ENCODE measurements at regions not wholly inside any gene's neighbourhood (a gene's known extent, or its start where the extent isn't known, plus 50 kb on each side); places are given as distances from the start of the nearest gene placed in this dataset.

- no peak overlapping the region for H3K27ac Mint-ChIP-seq (ENCODE audit: low read depth, unreplicated experiment)
- TF ChIP-seq CTCF (IDR thresholded peaks at IDR 0.05; ENCODE audit: unreplicated experiment): no peak
- DNase-seq (ENCODE audit: unreplicated experiment): no peak
- H3K9me3 Mint-ChIP-seq (ENCODE audit: unreplicated experiment): no peaks in the 10 kb centered on the region
- H3K4me3 Mint-ChIP-seq (ENCODE audit: unreplicated experiment): no peak overlapping the region
- no peaks in the 10 kb centered on the region for H3K4me1 Mint-ChIP-seq (ENCODE audit: insufficient read depth, unreplicated experiment)
- no peaks in the 10 kb centered on the region for H3K36me3 Mint-ChIP-seq (ENCODE audit: insufficient read depth, unreplicated experiment)
- peaks cover 48% of the 10 kb centered on the region for H3K27me3 Mint-ChIP-seq (ENCODE audit: insufficient read depth, unreplicated experiment)
- CTCF ChIA-PET: no interaction called here
- POLR2A ChIA-PET: interaction anchor here (0.6 kb wide), 1 partner anchor 190 kb away, joined by 4 read pairs; no protein-coding TSS in a partner anchor
- BruUV-seq (replicated peaks): no TSS peak
- intact Hi-C loops (cut with micrococcal nuclease): no loop called here
Observed at GRCh38 chr3:168269001-168269400, 173.3 kb upstream of the GOLIM4 start.

- TF ChIP-seq CTCF (IDR thresholded peaks at IDR 0.05; ENCODE audit: unreplicated experiment): no peak
- Mint-ChIP-seq H3K36me3 (ENCODE audit: insufficient read depth, unreplicated experiment) (no peaks in the 10 kb centered on the region), H3K27ac (ENCODE audit: low read depth, unreplicated experiment) (no peak overlapping the region), H3K4me3 (ENCODE audit: unreplicated experiment) (no peak overlapping the region), H3K4me1 (ENCODE audit: insufficient read depth, unreplicated experiment) (no peaks in the 10 kb centered on the region), H3K27me3 (ENCODE audit: insufficient read depth, unreplicated experiment) (peaks cover 48% of the 10 kb centered on the region), H3K9me3 (ENCODE audit: unreplicated experiment) (no peaks in the 10 kb centered on the region)
- intact Hi-C loops (cut with micrococcal nuclease): no loop called here
- DNase-seq (ENCODE audit: unreplicated experiment): no peak
- POLR2A ChIA-PET: no interaction called here
- BruUV-seq (replicated peaks): no TSS peak
- CTCF ChIA-PET: no interaction called here
Observed at GRCh38 chr3:168267179-168267578, 171.5 kb upstream of the GOLIM4 start.

GRCh38 chr3:168266335-168266734 is 170.6 kb upstream of the GOLIM4 start:
- POLR2A ChIA-PET: no interaction called here
- H3K36me3 Mint-ChIP-seq (ENCODE audit: insufficient read depth, unreplicated experiment): no peaks in the 10 kb centered on the region
- TF ChIP-seq CTCF (IDR thresholded peaks at IDR 0.05; ENCODE audit: unreplicated experiment): no peak
- H3K9me3 Mint-ChIP-seq (ENCODE audit: unreplicated experiment): no peaks in the 10 kb centered on the region
- no peak overlapping the region for H3K4me3 Mint-ChIP-seq (ENCODE audit: unreplicated experiment)
- peaks cover 52% of the 10 kb centered on the region for H3K27me3 Mint-ChIP-seq (ENCODE audit: insufficient read depth, unreplicated experiment)
- no peaks in the 10 kb centered on the region for H3K4me1 Mint-ChIP-seq (ENCODE audit: insufficient read depth, unreplicated experiment)
- H3K27ac Mint-ChIP-seq (ENCODE audit: low read depth, unreplicated experiment): no peak overlapping the region
- no TSS peak for BruUV-seq (replicated peaks)
- CTCF ChIA-PET: no interaction called here
- intact Hi-C loops (cut with micrococcal nuclease): no loop called here
- no peak for DNase-seq (ENCODE audit: unreplicated experiment)

- Mint-ChIP-seq H3K9me3 (ENCODE audit: unreplicated experiment) (no peaks in the 10 kb centered on the region), H3K27ac (ENCODE audit: low read depth, unreplicated experiment) (no peak overlapping the region), H3K36me3 (ENCODE audit: insufficient read depth, unreplicated experiment) (no peaks in the 10 kb centered on the region), H3K4me1 (ENCODE audit: insufficient read depth, unreplicated experiment) (no peaks in the 10 kb centered on the region), H3K27me3 (ENCODE audit: insufficient read depth, unreplicated experiment) (peaks cover 52% of the 10 kb centered on the region), H3K4me3 (ENCODE audit: unreplicated experiment) (no peak overlapping the region)
- intact Hi-C loops (cut with micrococcal nuclease): no loop called here
- CTCF ChIA-PET: no interaction called here
- POLR2A ChIA-PET: interaction anchor here (0.6 kb wide), 1 partner anchor 553 kb away, joined by 4 read pairs; no protein-coding TSS in a partner anchor
- TF ChIP-seq CTCF (IDR thresholded peaks at IDR 0.05; ENCODE audit: unreplicated experiment): no peak
- DNase-seq (ENCODE audit: unreplicated experiment): no peak
- BruUV-seq (replicated peaks): no TSS peak
Observed at GRCh38 chr3:168262887-168263286, 167.2 kb upstream of the GOLIM4 start.
